ENCODE measurements at regions not wholly inside any gene's neighbourhood (a gene's known extent, or its start where the extent isn't known, plus 50 kb on each side); places are given as distances from the start of the nearest gene placed in this dataset.
"Not testable (repeated sequence)": the region's sequence is repeated elsewhere in the genome, so short reads cannot be mapped to it uniquely, and the experiment has no call there.

- ATAC-seq (ENCODE audit: insufficient read depth, low read depth), result no peak
- H3K27me3 ChIP-seq (ENCODE audit: insufficient read depth, low read length, poor library complexity), result no peaks in the 10 kb centered on the region
- TF ChIP-seq, protein P1, sequence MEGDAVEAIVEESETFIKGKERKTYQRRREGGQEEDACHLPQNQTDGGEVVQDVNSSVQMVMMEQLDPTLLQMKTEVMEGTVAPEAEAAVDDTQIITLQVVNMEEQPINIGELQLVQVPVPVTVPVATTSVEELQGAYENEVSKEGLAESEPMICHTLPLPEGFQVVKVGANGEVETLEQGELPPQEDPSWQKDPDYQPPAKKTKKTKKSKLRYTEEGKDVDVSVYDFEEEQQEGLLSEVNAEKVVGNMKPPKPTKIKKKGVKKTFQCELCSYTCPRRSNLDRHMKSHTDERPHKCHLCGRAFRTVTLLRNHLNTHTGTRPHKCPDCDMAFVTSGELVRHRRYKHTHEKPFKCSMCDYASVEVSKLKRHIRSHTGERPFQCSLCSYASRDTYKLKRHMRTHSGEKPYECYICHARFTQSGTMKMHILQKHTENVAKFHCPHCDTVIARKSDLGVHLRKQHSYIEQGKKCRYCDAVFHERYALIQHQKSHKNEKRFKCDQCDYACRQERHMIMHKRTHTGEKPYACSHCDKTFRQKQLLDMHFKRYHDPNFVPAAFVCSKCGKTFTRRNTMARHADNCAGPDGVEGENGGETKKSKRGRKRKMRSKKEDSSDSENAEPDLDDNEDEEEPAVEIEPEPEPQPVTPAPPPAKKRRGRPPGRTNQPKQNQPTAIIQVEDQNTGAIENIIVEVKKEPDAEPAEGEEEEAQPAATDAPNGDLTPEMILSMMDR (IDR thresholded peaks at IDR 0.05; ENCODE audit: borderline replicate concordance, extremely low read depth, low read length, poor library complexity, severe bottlenecking), result no peak
- TF ChIP-seq EZH2 (IDR thresholded peaks at IDR 0.05; ENCODE audit: borderline replicate concordance, low read depth, low read length, severe bottlenecking), result no peak
These were observed 221.8 kb downstream of the ASMT start for GRCh38 chrX:1836683-1837082.

GRCh38 chrX:1841746-1842145, 226.9 kb downstream of the ASMT start:
- Histone ChIP-seq H3K9ac (ENCODE audit: low read depth, low read length) (no peak overlapping the region), H3K27ac (ENCODE audit: low read length) (no peak overlapping the region), H3K9me3 (ENCODE audit: insufficient read depth, low read length, severe bottlenecking) (peaks cover 4% of the 10 kb centered on the region), H4K20me1 (ENCODE audit: insufficient read depth, low read length) (no peaks in the 10 kb centered on the region), H3K36me3 (ENCODE audit: insufficient read depth, low read length) (no peaks in the 10 kb centered on the region), H3K27me3 (ENCODE audit: insufficient read depth, low read length, poor library complexity) (no peaks in the 10 kb centered on the region), H3K79me2 (ENCODE audit: insufficient read depth, low read length) (no peaks in the 10 kb centered on the region), H3K4me1 (ENCODE audit: insufficient read depth, low read length) (no peaks in the 10 kb centered on the region), H2AFZ (ENCODE audit: low read depth, low read length) (no peak overlapping the region), H3K4me3 (ENCODE audit: low read depth in 1 of 2, low read length in 2 of 2) (no peak overlapping the region), H3K4me2 (ENCODE audit: insufficient read depth, low read length) (no peak overlapping the region)
- no peak for ATAC-seq (ENCODE audit: insufficient read depth, low read depth)
- no peak for DNase-seq
- TF ChIP-seq EZH2 (IDR thresholded peaks at IDR 0.05; ENCODE audit: borderline replicate concordance, low read depth, low read length, severe bottlenecking), result no peak
- TF ChIP-seq, protein P1 (IDR thresholded peaks at IDR 0.05; ENCODE audit: borderline replicate concordance, extremely low read depth, low read length, poor library complexity, severe bottlenecking), result no peak

More at GRCh38 chrX:1836683-1837082, 221.8 kb downstream of the ASMT start:
- DNase-seq, result no peak
- Histone ChIP-seq H3K79me2 (ENCODE audit: insufficient read depth, low read length) (no peaks in the 10 kb centered on the region), H2AFZ (ENCODE audit: low read depth, low read length) (no peak overlapping the region), H3K4me1 (ENCODE audit: insufficient read depth, low read length) (no peaks in the 10 kb centered on the region), H4K20me1 (ENCODE audit: insufficient read depth, low read length) (no peaks in the 10 kb centered on the region), H3K27ac (ENCODE audit: low read length) (no peak overlapping the region), H3K36me3 (ENCODE audit: insufficient read depth, low read length) (no peaks in the 10 kb centered on the region), H3K4me3 (ENCODE audit: low read depth in 1 of 2, low read length in 2 of 2) (no peak overlapping the region), H3K9me3 (ENCODE audit: insufficient read depth, low read length, severe bottlenecking) (peaks cover 4% of the 10 kb centered on the region), H3K4me2 (ENCODE audit: insufficient read depth, low read length) (no peak overlapping the region), H3K9ac (ENCODE audit: low read depth, low read length) (no peak overlapping the region)

DNA sequence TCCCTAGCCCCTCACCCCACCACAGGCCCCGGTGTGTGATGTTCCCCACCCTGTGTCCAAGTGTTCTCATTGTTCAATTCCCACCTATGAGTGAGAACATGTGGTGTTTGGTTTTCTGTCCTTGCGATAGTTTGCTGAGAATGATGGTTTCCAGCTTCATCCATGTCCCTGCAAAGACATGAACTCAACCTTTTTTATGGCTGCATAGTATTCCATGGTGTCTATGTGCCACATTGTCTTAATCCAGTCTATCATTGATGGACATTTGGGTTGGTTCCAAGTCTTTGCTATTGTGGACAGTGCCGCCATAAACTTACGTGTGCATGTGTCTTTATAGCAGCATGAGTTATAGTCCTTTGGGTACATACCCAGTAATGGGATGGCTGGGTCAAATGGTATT, 232.1 kb downstream of the ASMT start:
- not testable (repeated sequence) for H4K20me1 ChIP-seq (ENCODE audit: insufficient read depth, low read length); H3K27ac ChIP-seq (ENCODE audit: low read length); H3K36me3 ChIP-seq (ENCODE audit: insufficient read depth, low read length); H3K27me3 ChIP-seq (ENCODE audit: insufficient read depth, low read length, poor library complexity); H3K9ac ChIP-seq (ENCODE audit: low read depth, low read length); H2AFZ ChIP-seq (ENCODE audit: low read depth, low read length); ATAC-seq (ENCODE audit: insufficient read depth, low read depth); H3K9me3 ChIP-seq (ENCODE audit: insufficient read depth, low read length, severe bottlenecking); H3K4me1 ChIP-seq (ENCODE audit: insufficient read depth, low read length); H3K79me2 ChIP-seq (ENCODE audit: insufficient read depth, low read length); H3K4me3 ChIP-seq (ENCODE audit: low read depth in 1 of 2, low read length in 2 of 2); DNase-seq; H3K4me2 ChIP-seq (ENCODE audit: insufficient read depth, low read length)

DNA sequence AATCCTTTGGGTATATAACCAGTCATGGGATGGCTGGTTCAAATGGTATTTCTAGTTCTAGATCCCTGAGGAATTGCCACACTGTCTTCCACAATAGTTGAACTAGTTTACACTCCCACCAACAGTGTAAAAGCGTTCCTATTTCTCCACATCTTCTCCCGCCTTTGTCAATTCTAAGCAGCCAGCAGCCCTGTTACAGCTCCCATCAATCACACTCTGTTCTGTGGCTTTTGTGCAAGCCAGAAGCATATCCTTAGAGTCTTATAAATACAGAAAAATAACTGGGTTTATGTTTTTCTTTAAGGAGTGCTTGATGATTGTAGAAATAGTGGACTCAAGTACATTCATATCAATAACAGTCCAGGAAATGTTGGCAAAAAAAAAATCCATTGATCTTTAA, 232.9 kb downstream of the ASMT start:
- DNase-seq; H4K20me1 ChIP-seq (ENCODE audit: insufficient read depth, low read length); H2AFZ ChIP-seq (ENCODE audit: low read depth, low read length); H3K4me1 ChIP-seq (ENCODE audit: insufficient read depth, low read length); ATAC-seq (ENCODE audit: insufficient read depth, low read depth); H3K36me3 ChIP-seq (ENCODE audit: insufficient read depth, low read length); H3K9ac ChIP-seq (ENCODE audit: low read depth, low read length); H3K9me3 ChIP-seq (ENCODE audit: insufficient read depth, low read length, severe bottlenecking); H3K27me3 ChIP-seq (ENCODE audit: insufficient read depth, low read length, poor library complexity); H3K27ac ChIP-seq (ENCODE audit: low read length); H3K79me2 ChIP-seq (ENCODE audit: insufficient read depth, low read length); H3K4me3 ChIP-seq (ENCODE audit: low read depth in 1 of 2, low read length in 2 of 2); H3K4me2 ChIP-seq (ENCODE audit: insufficient read depth, low read length): not testable (repeated sequence)
